HepG2 (cell line): ENCODE measurements at regions not wholly inside any gene's neighbourhood (a gene's known extent, or its start where the extent isn't known, plus 50 kb on each side); places are given as distances from the start of the nearest gene placed in this dataset.

ENCODE experiments used
- ATAC-seq: fragments of 200-7000 bp; cut with Tn5 transposase; 3 replicates; pipeline ENCODE4 v1.9.1; 2020; ENCODE audit warnings: mild to moderate bottlenecking, moderate library complexity
- BruUV-seq: library from RNA; stranded (reverse); fragments of 400-500 nt; replicated peaks from 2 replicates; lab custom pipeline; 2021; lab: Mats Ljungman, UMichigan
- CTCF ChIA-PET: fragments of 300-600 bp; formaldehyde crosslinking; extraction: SDS; loops from one replicate; lab custom pipeline; 2021; ENCODE audit warnings: low total read pairs, inconsistent platforms, low intra/inter-chr PET ratio; lab: Yijun Ruan, JAX
- POLR2A ChIA-PET: fragments of 350-600 bp; sonication (Branson Sonifier 250); formaldehyde crosslinking; loops from one replicate; lab custom pipeline; 2020; ENCODE audit warnings: antibody characterized with exemption, inconsistent platforms; lab: Yijun Ruan, JAX
- DNase-seq: peaks from one replicate; pipeline ENCODE4 v3.0.0-alpha.2; 2015; ENCODE audit warnings: low spot score
- FAIRE-seq: peaks from 3 replicates; lab custom pipeline; 2011; peaks lifted over from hg19 to GRCh38; lab: Jason Lieb, UNC
- H2AFZ ChIP-seq: one replicate; pipeline ENCODE4 v1.6.1; 2011; ENCODE audit warnings: low read length, inconsistent platforms
- H3K27ac ChIP-seq: fragments of 300-600 bp; 3 replicates; pipeline ENCODE4 v1.8.0; 2011; ENCODE audit warnings: mixed run types, mild to moderate bottlenecking, mixed read lengths, low read length, inconsistent platforms; ENCODE audit not compliant: insufficient read depth; ENCODE audit errors: extremely low read length
- H3K27me3 ChIP-seq, 2 experiments: fragments of 200-600 bp in 1 of 2; 2 replicates in 1 of 2; 3 replicates in 1 of 2; pipeline versions ENCODE4 v1.6.0 to v1.8.0; 2011; ENCODE audit warnings: low read length in 2 of 2, mild to moderate bottlenecking in 2 of 2, moderate library complexity in 2 of 2, inconsistent platforms in 1 of 2; ENCODE audit not compliant: insufficient read depth in 2 of 2, control insufficient read depth in 1 of 2
- H3K36me3 ChIP-seq, 2 experiments: fragments of 200-600 bp in 1 of 2; replicated peaks in 1 of 2; 2 replicates in 1 of 2; 3 replicates in 1 of 2; pipeline versions ENCODE4 v1.5.1 to v1.8.0; 2011; ENCODE audit warnings: low read length in 2 of 2, inconsistent platforms in 1 of 2; ENCODE audit not compliant: insufficient read depth in 2 of 2, control insufficient read depth in 1 of 2
- H3K4me1 ChIP-seq: 2 replicates; pipeline ENCODE4 v1.5.1; 2012; ENCODE audit warnings: low read length, inconsistent platforms; ENCODE audit not compliant: insufficient read depth
- H3K4me2 ChIP-seq: 2 replicates; pipeline ENCODE4 v1.6.0; 2011; ENCODE audit warnings: low read depth, low read length, inconsistent platforms
- H3K4me3 ChIP-seq, 3 experiments: fragments of 200-600 bp in 1 of 3; sonication (generic), shearing (Covaris generic) in 1 of 3; replicated peaks in 1 of 3; 2 replicates each; pipeline ENCODE4 v1.5.1; 2011 to 2016; ENCODE audit warnings: low read length in 3 of 3, inconsistent platforms in 2 of 3, low read depth in 2 of 3, mild to moderate bottlenecking in 2 of 3, control low read depth in 1 of 3, mixed read lengths in 1 of 3; ENCODE audit not compliant: insufficient read depth in 1 of 3
- H3K79me2 ChIP-seq: one replicate; pipeline ENCODE4 v1.6.1; 2011; ENCODE audit warnings: low read length, inconsistent platforms; ENCODE audit not compliant: insufficient read depth
- H3K9ac ChIP-seq: 2 replicates; pipeline ENCODE4 v1.6.0; 2011; ENCODE audit warnings: mild to moderate bottlenecking, low read depth, low read length, inconsistent platforms; ENCODE audit not compliant: insufficient read depth
- H3K9me3 ChIP-seq: 2 replicates; pipeline ENCODE4 v1.5.1; 2012; ENCODE audit warnings: mild to moderate bottlenecking, low read length
- H4K20me1 ChIP-seq: 2 replicates; pipeline ENCODE4 v1.6.0; 2011; ENCODE audit warnings: inconsistent platforms, mild to moderate bottlenecking, low read length, moderate library complexity; ENCODE audit not compliant: insufficient read depth
- ETV5 ChIP-seq: IDR thresholded peaks from 2 replicates; pipeline ENCODE4 v1.6.1; 2018; ENCODE audit warnings: missing biosample characterization, missing genetic modification reagents, inconsistent platforms, borderline replicate concordance
- GABPB1 ChIP-seq: IDR thresholded peaks from 2 replicates; pipeline ENCODE4 v1.6.1; 2016; ENCODE audit warnings: mild to moderate bottlenecking, missing genetic modification reagents, moderate library complexity, missing compliant biosample characterization
- MIER3 ChIP-seq: IDR thresholded peaks from 2 replicates; pipeline ENCODE4 v1.6.1; 2016; ENCODE audit warnings: missing compliant biosample characterization, borderline replicate concordance
- SMAD9 ChIP-seq: sonication (generic); formaldehyde crosslinking; IDR thresholded peaks from 2 replicates; pipeline ENCODE4 v1.5.1; 2020; ENCODE audit warnings: mild to moderate bottlenecking, missing genetic modification reagents
- ZFX ChIP-seq: sonication (generic); formaldehyde crosslinking; IDR thresholded peaks from 2 replicates; pipeline ENCODE4 v1.4.0; 2020; ENCODE audit warnings: mild to moderate bottlenecking, low read depth, missing genetic modification reagents, moderate library complexity
- ZKSCAN5 ChIP-seq: sonication (generic); formaldehyde crosslinking; IDR thresholded peaks from 2 replicates; pipeline ENCODE4 v1.5.1; 2020; ENCODE audit warnings: mild to moderate bottlenecking, missing genetic modification reagents
- ZNF260 ChIP-seq: sonication (generic); formaldehyde crosslinking; IDR thresholded peaks from 2 replicates; pipeline ENCODE4 v1.4.0; 2020; ENCODE audit warnings: missing genetic modification reagents, low read depth, mild to moderate bottlenecking, borderline replicate concordance
- ZNF556 ChIP-seq: sonication (generic); formaldehyde crosslinking; IDR thresholded peaks from 2 replicates; pipeline ENCODE4 v1.4.0; 2020; ENCODE audit warnings: mild to moderate bottlenecking, missing genetic modification reagents, borderline replicate concordance
- WGBS: methylation state at CpG from one replicate; pipeline ENCODE4 v1.1.6; 2017; ENCODE audit warnings: low lambda C conversion rate; 5-methylcytosine and 5-hydroxymethylcytosine counted together
- in situ Hi-C: cut with HindIII; loops from 2 replicates; pipeline ENCODE4 v1.10.0; 2017; ENCODE audit warnings: low pct_unique_long_range_greater_than_20kb; ENCODE audit not compliant: extremely low pct_ligation_motif_present
- intact Hi-C: fragments of 100-400 bp; cut with micrococcal nuclease; formaldehyde crosslinking; loops from one replicate; pipeline ENCODE4 v1.10.0; 2022; ENCODE audit not compliant: unreplicated experiment
- TF ChIP-seq, protein P1 (sequence below), 2 experiments: sonication (generic) in 1 of 2; formaldehyde crosslinking in 1 of 2; IDR thresholded peaks; 2 replicates each; pipeline versions ENCODE4 v1.4.0 to v1.6.1; 2018 to 2020; ENCODE audit warnings: missing genetic modification reagents in 2 of 2, borderline replicate concordance in 1 of 2, low read depth in 1 of 2, mild to moderate bottlenecking in 1 of 2, missing biosample characterization in 1 of 2
- TF ChIP-seq, protein P2 (sequence below): sonication (generic); formaldehyde crosslinking; conservative IDR thresholded peaks from 2 replicates; pipeline ENCODE4 v1.4.0; 2020; ENCODE audit warnings: mild to moderate bottlenecking, missing genetic modification reagents, moderate library complexity
- TF ChIP-seq, protein P3 (sequence below): IDR thresholded peaks from 2 replicates; pipeline ENCODE4 v1.6.1; 2012; ENCODE audit warnings: low read length, improper control_type of control experiment

DNA sequence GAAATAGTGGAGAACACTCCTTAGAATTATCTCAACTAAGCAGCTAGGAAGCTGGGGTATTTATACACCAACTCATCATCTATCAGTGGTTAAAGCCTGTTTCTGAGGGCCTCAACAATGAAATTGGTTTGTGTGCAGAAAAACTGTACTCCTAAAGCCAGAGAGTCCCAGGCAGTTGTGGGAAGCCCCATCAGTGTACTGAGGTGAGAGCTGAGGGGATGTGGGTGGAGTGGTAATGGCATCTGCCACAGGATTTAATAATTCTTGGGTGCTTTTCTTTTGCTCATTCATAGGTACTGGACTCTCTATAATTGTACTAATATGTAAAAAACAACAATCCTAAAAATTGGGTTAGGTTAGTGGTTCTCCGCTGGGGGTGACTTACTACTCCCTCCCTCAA is 267.5 kb downstream of the PTEN start (continued):
- TF ChIP-seq, protein P1, sequence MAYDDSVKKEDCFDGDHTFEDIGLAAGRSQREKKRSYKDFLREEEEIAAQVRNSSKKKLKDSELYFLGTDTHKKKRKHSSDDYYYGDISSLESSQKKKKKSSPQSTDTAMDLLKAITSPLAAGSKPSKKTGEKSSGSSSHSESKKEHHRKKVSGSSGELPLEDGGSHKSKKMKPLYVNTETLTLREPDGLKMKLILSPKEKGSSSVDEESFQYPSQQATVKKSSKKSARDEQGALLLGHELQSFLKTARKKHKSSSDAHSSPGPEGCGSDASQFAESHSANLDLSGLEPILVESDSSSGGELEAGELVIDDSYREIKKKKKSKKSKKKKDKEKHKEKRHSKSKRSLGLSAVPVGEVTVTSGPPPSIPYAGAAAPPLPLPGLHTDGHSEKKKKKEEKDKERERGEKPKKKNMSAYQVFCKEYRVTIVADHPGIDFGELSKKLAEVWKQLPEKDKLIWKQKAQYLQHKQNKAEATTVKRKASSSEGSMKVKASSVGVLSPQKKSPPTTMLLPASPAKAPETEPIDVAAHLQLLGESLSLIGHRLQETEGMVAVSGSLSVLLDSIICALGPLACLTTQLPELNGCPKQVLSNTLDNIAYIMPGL (CRISPR knock-in tag; IDR thresholded peaks at IDR 0.05; ENCODE audit: borderline replicate concordance in 1 of 2, low read depth in 1 of 2) = no peak
- TF ChIP-seq SMAD9 (CRISPR knock-in tag) (no peak), ZKSCAN5 (no peak)

DNA sequence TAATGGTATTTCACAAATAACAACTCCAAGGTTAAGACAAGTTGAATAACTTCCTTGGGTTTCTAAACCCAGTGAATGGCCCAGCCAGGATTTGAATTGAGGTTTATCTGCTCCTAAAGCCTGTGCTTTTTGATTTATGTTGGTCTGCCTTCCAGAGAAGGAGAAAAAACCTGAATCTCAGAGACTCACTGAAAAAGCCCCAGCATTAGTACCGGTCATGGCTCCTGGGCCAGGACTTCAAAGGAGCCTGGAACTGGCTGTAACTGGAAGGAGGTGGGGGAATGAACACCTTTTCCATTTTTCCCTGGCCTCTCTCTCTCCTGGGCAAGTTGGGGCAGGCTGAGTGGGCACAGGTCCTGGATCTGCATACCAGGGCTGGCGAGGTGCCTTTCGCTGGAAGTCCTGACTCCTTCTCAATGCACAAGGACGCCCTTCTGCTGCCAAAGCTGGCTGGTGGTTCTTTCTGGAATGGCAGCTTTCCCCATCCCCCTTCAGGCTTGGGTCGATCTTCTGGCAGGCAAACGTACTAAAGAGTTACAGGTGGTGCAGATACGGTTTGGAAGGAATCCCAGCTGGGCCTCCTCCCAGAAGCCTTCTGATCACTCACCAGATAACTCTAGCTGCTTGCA is 268.2 kb downstream of the PTEN start:
- intact Hi-C loops = no loop called here
- Histone ChIP-seq H2AFZ (no peak overlapping the region), H3K36me3 (no peaks in the 10 kb centered on the region), H3K9me3 (no peaks in the 10 kb centered on the region), H3K4me2 (no peak overlapping the region), H3K9ac (no peak overlapping the region), H4K20me1 (no peaks in the 10 kb centered on the region), H3K4me3 (no peak overlapping the region), H3K4me1 (no peaks in the 10 kb centered on the region), H3K27ac (no peak overlapping the region), H3K79me2 (no peaks in the 10 kb centered on the region), H3K27me3 (no peaks in the 10 kb centered on the region)
- in situ Hi-C loops = no loop called here
- CTCF ChIA-PET = no interaction called here
- FAIRE-seq = no peak
- BruUV-seq = no TSS peak
- no peak for DNase-seq
- 21% methylated on average over 6 of the region's 7 CpGs for WGBS
- POLR2A ChIA-PET = no interaction called here
- no peak; the same call in 2 of the 3 replicates for ATAC-seq
- no peak for TF ChIP-seq ZNF260 (CRISPR knock-in tag)
- TF ChIP-seq ETV5 = no peak
- TF ChIP-seq ZFX (CRISPR knock-in tag) = no peak
- TF ChIP-seq MIER3 (CRISPR knock-in tag) = no peak
- TF ChIP-seq, protein P2, sequence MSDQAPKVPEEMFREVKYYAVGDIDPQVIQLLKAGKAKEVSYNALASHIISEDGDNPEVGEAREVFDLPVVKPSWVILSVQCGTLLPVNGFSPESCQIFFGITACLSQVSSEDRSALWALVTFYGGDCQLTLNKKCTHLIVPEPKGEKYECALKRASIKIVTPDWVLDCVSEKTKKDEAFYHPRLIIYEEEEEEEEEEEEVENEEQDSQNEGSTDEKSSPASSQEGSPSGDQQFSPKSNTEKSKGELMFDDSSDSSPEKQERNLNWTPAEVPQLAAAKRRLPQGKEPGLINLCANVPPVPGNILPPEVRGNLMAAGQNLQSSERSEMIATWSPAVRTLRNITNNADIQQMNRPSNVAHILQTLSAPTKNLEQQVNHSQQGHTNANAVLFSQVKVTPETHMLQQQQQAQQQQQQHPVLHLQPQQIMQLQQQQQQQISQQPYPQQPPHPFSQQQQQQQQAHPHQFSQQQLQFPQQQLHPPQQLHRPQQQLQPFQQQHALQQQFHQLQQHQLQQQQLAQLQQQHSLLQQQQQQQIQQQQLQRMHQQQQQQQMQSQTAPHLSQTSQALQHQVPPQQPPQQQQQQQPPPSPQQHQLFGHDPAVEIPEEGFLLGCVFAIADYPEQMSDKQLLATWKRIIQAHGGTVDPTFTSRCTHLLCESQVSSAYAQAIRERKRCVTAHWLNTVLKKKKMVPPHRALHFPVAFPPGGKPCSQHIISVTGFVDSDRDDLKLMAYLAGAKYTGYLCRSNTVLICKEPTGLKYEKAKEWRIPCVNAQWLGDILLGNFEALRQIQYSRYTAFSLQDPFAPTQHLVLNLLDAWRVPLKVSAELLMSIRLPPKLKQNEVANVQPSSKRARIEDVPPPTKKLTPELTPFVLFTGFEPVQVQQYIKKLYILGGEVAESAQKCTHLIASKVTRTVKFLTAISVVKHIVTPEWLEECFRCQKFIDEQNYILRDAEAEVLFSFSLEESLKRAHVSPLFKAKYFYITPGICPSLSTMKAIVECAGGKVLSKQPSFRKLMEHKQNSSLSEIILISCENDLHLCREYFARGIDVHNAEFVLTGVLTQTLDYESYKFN = no peak
- no peak for TF ChIP-seq GABPB1 (CRISPR knock-in tag)
- no peak for TF ChIP-seq ZNF556 (CRISPR knock-in tag)
- TF ChIP-seq, protein P3, sequence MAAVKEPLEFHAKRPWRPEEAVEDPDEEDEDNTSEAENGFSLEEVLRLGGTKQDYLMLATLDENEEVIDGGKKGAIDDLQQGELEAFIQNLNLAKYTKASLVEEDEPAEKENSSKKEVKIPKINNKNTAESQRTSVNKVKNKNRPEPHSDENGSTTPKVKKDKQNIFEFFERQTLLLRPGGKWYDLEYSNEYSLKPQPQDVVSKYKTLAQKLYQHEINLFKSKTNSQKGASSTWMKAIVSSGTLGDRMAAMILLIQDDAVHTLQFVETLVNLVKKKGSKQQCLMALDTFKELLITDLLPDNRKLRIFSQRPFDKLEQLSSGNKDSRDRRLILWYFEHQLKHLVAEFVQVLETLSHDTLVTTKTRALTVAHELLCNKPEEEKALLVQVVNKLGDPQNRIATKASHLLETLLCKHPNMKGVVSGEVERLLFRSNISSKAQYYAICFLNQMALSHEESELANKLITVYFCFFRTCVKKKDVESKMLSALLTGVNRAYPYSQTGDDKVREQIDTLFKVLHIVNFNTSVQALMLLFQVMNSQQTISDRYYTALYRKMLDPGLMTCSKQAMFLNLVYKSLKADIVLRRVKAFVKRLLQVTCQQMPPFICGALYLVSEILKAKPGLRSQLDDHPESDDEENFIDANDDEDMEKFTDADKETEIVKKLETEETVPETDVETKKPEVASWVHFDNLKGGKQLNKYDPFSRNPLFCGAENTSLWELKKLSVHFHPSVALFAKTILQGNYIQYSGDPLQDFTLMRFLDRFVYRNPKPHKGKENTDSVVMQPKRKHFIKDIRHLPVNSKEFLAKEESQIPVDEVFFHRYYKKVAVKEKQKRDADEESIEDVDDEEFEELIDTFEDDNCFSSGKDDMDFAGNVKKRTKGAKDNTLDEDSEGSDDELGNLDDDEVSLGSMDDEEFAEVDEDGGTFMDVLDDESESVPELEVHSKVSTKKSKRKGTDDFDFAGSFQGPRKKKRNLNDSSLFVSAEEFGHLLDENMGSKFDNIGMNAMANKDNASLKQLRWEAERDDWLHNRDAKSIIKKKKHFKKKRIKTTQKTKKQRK = no peak
